ENCODE measurements at regions not wholly inside any gene's neighbourhood (a gene's known extent, or its start where the extent isn't known, plus 50 kb on each side); places are given as distances from the start of the nearest gene placed in this dataset.

DNA sequence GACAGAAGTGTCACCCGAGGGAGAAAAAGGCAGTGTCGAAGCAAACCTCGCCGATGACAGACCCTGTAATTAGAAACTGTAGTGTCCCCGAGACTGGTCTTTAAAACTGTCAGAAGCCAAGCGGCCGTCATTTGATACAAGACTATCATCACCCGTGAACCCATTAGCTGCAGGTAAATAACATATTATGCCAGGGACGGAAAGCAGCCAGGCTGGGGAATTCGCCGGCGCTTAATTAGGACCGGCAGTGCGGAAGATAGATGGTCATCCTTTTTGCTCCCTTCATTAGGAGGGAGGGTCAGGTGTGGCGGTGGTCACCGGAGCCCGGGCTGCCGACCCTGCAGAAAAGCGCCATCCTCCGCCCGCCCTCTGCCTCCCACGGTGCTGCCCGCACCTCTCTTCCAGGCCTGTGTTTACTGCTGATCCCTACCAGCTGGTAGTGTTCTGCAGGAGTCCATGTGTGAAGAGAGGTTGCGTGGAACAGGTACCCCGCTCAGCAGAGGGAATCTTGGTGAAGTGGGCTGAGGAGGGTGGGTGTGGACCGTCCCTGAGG, 109.4 kb upstream of the GSE1 start:
- no peak overlapping the region for H2AFZ ChIP-seq (ENCODE audit: low read depth, low read length)
- H3K27ac ChIP-seq (ENCODE audit: low read length) = no peak overlapping the region
- no peak overlapping the region for H3K9ac ChIP-seq (ENCODE audit: low read depth, low read length)
- H3K79me2 ChIP-seq (ENCODE audit: insufficient read depth, low read length) = no peaks in the 10 kb centered on the region
- no peaks in the 10 kb centered on the region for H3K36me3 ChIP-seq (ENCODE audit: insufficient read depth, low read length)
- H3K9me3 ChIP-seq (ENCODE audit: insufficient read depth, low read length, severe bottlenecking) = no peaks in the 10 kb centered on the region
- no peak for DNase-seq
- H3K4me2 ChIP-seq (ENCODE audit: insufficient read depth, low read length) = no peak overlapping the region
- peaks cover 4% of the 10 kb centered on the region for H3K4me1 ChIP-seq (ENCODE audit: insufficient read depth, low read length)
- TF ChIP-seq EZH2 (IDR thresholded peaks at IDR 0.05; ENCODE audit: borderline replicate concordance, low read depth, low read length, severe bottlenecking) = no peak
- TF ChIP-seq, protein P1, sequence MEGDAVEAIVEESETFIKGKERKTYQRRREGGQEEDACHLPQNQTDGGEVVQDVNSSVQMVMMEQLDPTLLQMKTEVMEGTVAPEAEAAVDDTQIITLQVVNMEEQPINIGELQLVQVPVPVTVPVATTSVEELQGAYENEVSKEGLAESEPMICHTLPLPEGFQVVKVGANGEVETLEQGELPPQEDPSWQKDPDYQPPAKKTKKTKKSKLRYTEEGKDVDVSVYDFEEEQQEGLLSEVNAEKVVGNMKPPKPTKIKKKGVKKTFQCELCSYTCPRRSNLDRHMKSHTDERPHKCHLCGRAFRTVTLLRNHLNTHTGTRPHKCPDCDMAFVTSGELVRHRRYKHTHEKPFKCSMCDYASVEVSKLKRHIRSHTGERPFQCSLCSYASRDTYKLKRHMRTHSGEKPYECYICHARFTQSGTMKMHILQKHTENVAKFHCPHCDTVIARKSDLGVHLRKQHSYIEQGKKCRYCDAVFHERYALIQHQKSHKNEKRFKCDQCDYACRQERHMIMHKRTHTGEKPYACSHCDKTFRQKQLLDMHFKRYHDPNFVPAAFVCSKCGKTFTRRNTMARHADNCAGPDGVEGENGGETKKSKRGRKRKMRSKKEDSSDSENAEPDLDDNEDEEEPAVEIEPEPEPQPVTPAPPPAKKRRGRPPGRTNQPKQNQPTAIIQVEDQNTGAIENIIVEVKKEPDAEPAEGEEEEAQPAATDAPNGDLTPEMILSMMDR (IDR thresholded peaks at IDR 0.05; ENCODE audit: borderline replicate concordance, extremely low read depth, low read length, poor library complexity, severe bottlenecking) = no peak
- no peaks in the 10 kb centered on the region for H3K27me3 ChIP-seq (ENCODE audit: insufficient read depth, low read length, poor library complexity)
- no peak overlapping the region for H3K4me3 ChIP-seq (ENCODE audit: low read depth in 1 of 2, low read length in 2 of 2)
- peaks cover 9% of the 10 kb centered on the region for H4K20me1 ChIP-seq (ENCODE audit: insufficient read depth, low read length)
- ATAC-seq (ENCODE audit: insufficient read depth, low read depth) = no peak

DNA sequence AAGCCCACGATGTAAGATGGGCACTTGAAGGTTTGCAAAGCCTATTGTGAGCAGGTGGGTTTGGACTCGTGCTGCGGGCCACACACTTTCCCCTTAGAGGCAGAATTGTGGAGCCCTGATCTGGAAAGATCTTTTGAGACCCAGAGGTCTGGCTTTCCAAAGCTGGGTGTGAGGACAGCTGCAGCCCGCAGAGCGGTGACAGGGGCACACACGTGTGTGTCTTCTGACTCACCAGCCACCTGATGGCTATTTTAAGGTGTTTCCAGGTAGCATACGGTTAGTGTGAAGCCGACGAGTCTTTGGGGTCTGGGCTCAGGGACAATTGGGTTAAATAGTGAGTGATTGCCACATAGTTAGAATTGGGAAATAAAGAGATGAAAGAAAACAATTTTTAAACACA, 108.9 kb upstream of the GSE1 start:
- Histone ChIP-seq H3K27me3 (ENCODE audit: insufficient read depth, low read length, poor library complexity) (no peaks in the 10 kb centered on the region), H3K9me3 (ENCODE audit: insufficient read depth, low read length, severe bottlenecking) (no peaks in the 10 kb centered on the region), H3K4me2 (ENCODE audit: insufficient read depth, low read length) (no peak overlapping the region), H3K4me1 (ENCODE audit: insufficient read depth, low read length) (no peaks in the 10 kb centered on the region), H3K27ac (ENCODE audit: low read length) (no peak overlapping the region), H3K9ac (ENCODE audit: low read depth, low read length) (no peak overlapping the region), H4K20me1 (ENCODE audit: insufficient read depth, low read length) (peaks cover 9% of the 10 kb centered on the region), H3K4me3 (ENCODE audit: low read depth in 1 of 2, low read length in 2 of 2) (no peak overlapping the region), H3K79me2 (ENCODE audit: insufficient read depth, low read length) (no peaks in the 10 kb centered on the region), H3K36me3 (ENCODE audit: insufficient read depth, low read length) (no peaks in the 10 kb centered on the region), H2AFZ (ENCODE audit: low read depth, low read length) (no peak overlapping the region)
- TF ChIP-seq EZH2 (IDR thresholded peaks at IDR 0.05; ENCODE audit: borderline replicate concordance, low read depth, low read length, severe bottlenecking) = no peak
- TF ChIP-seq, protein P1 (IDR thresholded peaks at IDR 0.05; ENCODE audit: borderline replicate concordance, extremely low read depth, low read length, poor library complexity, severe bottlenecking) = no peak
- ATAC-seq (ENCODE audit: insufficient read depth, low read depth) = no peak
- DNase-seq = no peak

DNA sequence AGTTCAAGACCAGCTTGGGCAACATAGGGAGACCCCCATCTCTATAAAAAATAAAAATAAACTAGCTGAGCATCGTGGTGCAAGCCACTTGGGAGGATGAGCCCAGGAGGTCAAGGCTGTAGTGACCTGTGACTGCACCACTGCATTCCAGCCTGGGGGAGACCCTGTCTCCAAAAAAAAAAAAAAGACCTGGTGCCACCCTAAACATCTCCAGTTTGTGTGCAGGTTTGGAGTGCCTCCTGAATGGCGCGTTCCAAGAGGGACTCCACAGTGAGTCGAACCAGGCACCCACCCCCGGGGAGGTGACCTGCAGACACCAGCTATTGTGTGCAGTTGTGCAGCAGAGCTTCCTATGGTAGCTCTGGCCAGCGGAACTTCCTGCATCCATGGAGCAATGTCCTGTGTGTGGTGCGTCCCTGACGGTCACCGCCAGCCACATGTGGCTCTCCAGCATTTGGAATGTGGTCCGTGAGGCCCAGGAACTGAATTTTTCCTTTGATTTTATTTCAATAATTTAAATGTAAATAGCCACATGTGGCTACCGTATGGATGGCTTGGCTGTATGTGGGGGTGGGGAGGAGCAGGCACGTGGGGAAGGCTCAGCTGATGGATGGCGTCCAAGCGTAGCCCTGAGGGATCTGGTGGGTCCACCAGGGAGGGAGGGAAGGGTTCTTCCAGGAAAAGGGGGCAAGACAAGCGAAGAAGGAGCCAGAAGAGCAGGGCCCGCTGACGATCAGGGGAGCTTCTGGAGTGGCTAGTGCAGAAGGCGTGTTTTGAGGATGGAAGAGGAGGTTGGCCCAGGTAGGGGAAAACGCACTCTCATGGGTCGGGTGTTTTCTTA, 107.1 kb upstream of the GSE1 start:
- no peak for TF ChIP-seq EZH2 (IDR thresholded peaks at IDR 0.05; ENCODE audit: borderline replicate concordance, low read depth, low read length, severe bottlenecking)
- TF ChIP-seq, protein P1 (IDR thresholded peaks at IDR 0.05; ENCODE audit: borderline replicate concordance, extremely low read depth, low read length, poor library complexity, severe bottlenecking) = no peak
- Histone ChIP-seq H3K79me2 (ENCODE audit: insufficient read depth, low read length) (no peaks in the 10 kb centered on the region), H3K9ac (ENCODE audit: low read depth, low read length) (no peak overlapping the region), H2AFZ (ENCODE audit: low read depth, low read length) (no peak overlapping the region), H3K4me3 (ENCODE audit: low read depth in 1 of 2, low read length in 2 of 2) (no peak overlapping the region), H4K20me1 (ENCODE audit: insufficient read depth, low read length) (peaks cover 9% of the 10 kb centered on the region), H3K4me1 (ENCODE audit: insufficient read depth, low read length) (no peaks in the 10 kb centered on the region), H3K27ac (ENCODE audit: low read length) (no peak overlapping the region), H3K4me2 (ENCODE audit: insufficient read depth, low read length) (no peak overlapping the region), H3K9me3 (ENCODE audit: insufficient read depth, low read length, severe bottlenecking) (no peaks in the 10 kb centered on the region), H3K36me3 (ENCODE audit: insufficient read depth, low read length) (no peaks in the 10 kb centered on the region), H3K27me3 (ENCODE audit: insufficient read depth, low read length, poor library complexity) (no peaks in the 10 kb centered on the region)
- DNase-seq (no peak), ATAC-seq (ENCODE audit: insufficient read depth, low read depth) (no peak)
